HG02973 (cell line): ENCODE measurements at regions not wholly inside any gene's neighbourhood (a gene's known extent, or its start where the extent isn't known, plus 50 kb on each side); places are given as distances from the start of the nearest gene placed in this dataset.

Source experiments
- ATAC-seq: cut with Tn5 transposase; IDR thresholded peaks from one replicate; pipeline ENCODE4 v1.9.1; 2021; ENCODE audit warnings: moderate library complexity; ENCODE audit not compliant: unreplicated experiment

GRCh38 chr11:103622296-103622695 is 414.1 kb upstream of the DDI1 start:
- no peak for ATAC-seq

- no peak for ATAC-seq
Observed at GRCh38 chr11:103623933-103624332, 412.5 kb upstream of the DDI1 start.

GRCh38 chr11:103624708-103625623 is 411.5 kb upstream of the DDI1 start:
- no peak for ATAC-seq

- ATAC-seq, result no peak
Observed at GRCh38 chr11:103625624-103625965, 410.8 kb upstream of the DDI1 start.

- ATAC-seq, result no peak
Observed at GRCh38 chr11:103628121-103628520, 408.3 kb upstream of the DDI1 start.

GRCh38 chr11:103631841-103632240 is 404.6 kb upstream of the DDI1 start:
- ATAC-seq, result no peak

- ATAC-seq, result no peak
Observed at GRCh38 chr11:103633068-103633788, 403.2 kb upstream of the DDI1 start.

GRCh38 chr11:103633819-103634590 is 402.4 kb upstream of the DDI1 start:
- ATAC-seq, result no peak

GRCh38 chr11:103636232-103636631 is 400.2 kb upstream of the DDI1 start:
- ATAC-seq, result no peak

- no peak for ATAC-seq
Observed at GRCh38 chr11:103637295-103637694, 399.1 kb upstream of the DDI1 start.

- no peak for ATAC-seq
Observed at GRCh38 chr11:103637831-103638230, 398.6 kb upstream of the DDI1 start.

GRCh38 chr11:103644676-103645075 is 391.8 kb upstream of the DDI1 start:
- no peak for ATAC-seq

- ATAC-seq, result no peak
Observed at GRCh38 chr11:103648054-103648453, 388.4 kb upstream of the DDI1 start.

- no peak for ATAC-seq
Observed at GRCh38 chr11:103648670-103649400, 387.6 kb upstream of the DDI1 start.

GRCh38 chr11:103649401-103649895 is 387.0 kb upstream of the DDI1 start:
- no peak for ATAC-seq

- ATAC-seq, result no peak
Observed at GRCh38 chr11:103650330-103650729, 386.1 kb upstream of the DDI1 start.

GRCh38 chr11:103651341-103651998 is 385.0 kb upstream of the DDI1 start:
- ATAC-seq, result no peak

GRCh38 chr11:103652013-103652412 is 384.4 kb upstream of the DDI1 start:
- no peak for ATAC-seq

- ATAC-seq, result no peak
Observed at GRCh38 chr11:103656382-103656781, 380.1 kb upstream of the DDI1 start.

- ATAC-seq, result no peak
Observed at GRCh38 chr11:103659206-103659618, 377.2 kb upstream of the DDI1 start.
